Mucosa of descending colon (tissue), 3 donors: ENCODE measurements at regions not wholly inside any gene's neighbourhood (a gene's known extent, or its start where the extent isn't known, plus 50 kb on each side); places are given as distances from the start of the nearest gene placed in this dataset.

ENCODE experiments used
- ATAC-seq: fragments of 200-7000 bp; cut with Tn5 transposase; one replicate; pipeline ENCODE4 v1.9.1; 2020; ENCODE audit warnings: mild to moderate bottlenecking, moderate library complexity
- DNase-seq, 3 donors: peaks; one replicate each; pipeline ENCODE4 v3.0.0-alpha.2; 2020
- H3K36me3 ChIP-seq: fragments of 200-600 bp; one replicate; pipeline ENCODE4 v1.8.0; 2021; ENCODE audit warnings: low read depth, mild to moderate bottlenecking
- H3K4me1 ChIP-seq: fragments of 200-600 bp; one replicate; pipeline ENCODE4 v1.8.0; 2021; ENCODE audit warnings: low read depth, mild to moderate bottlenecking
- H3K4me3 ChIP-seq: fragments of 200-600 bp; one replicate; pipeline ENCODE4 v1.8.0; 2021; ENCODE audit warnings: mild to moderate bottlenecking
- H3K9me3 ChIP-seq: fragments of 200-600 bp; one replicate; pipeline ENCODE4 v1.8.0; 2021; ENCODE audit warnings: mild to moderate bottlenecking
- CTCF ChIP-seq: fragments of 200-600 bp; IDR thresholded peaks from one replicate; pipeline ENCODE4 v1.8.0; 2022; ENCODE audit warnings: antibody characterized with exemption, mild to moderate bottlenecking
- intact Hi-C, 2 donors: fragments of 100-400 bp; cut with DNase I in 1 of 2; cut with micrococcal nuclease in 1 of 2; formaldehyde crosslinking; loops; one replicate each; pipeline versions ENCODE4 v1.11.0 to v1.11.1; 2022; cut with DNase I, micrococcal nuclease
- donor health status: DM: no; HTN: no; CAD: no; lungs with moderate emphysema.
- donor health status: DM: no; HTN: no; CAD: no.
- donor health status: DM: no; HTN: yes; CAD: no.

- H3K4me1 ChIP-seq: no peaks in the 10 kb centered on the region
- no peaks in the 10 kb centered on the region for H3K9me3 ChIP-seq
- H3K4me3 ChIP-seq: no peak overlapping the region
- H3K36me3 ChIP-seq: no peaks in the 10 kb centered on the region
- DNase-seq (no peak), ATAC-seq (no peak)
- TF ChIP-seq CTCF: no peak
- intact Hi-C loops: no loop called here
Measured at GRCh38 chr5:105554568-105555169, 1992.1 kb upstream of the NUDT12 start.

- no peak overlapping the region for H3K4me3 ChIP-seq
- ATAC-seq (no peak), DNase-seq (no peak)
- H3K36me3 ChIP-seq: no peaks in the 10 kb centered on the region
- H3K4me1 ChIP-seq: no peaks in the 10 kb centered on the region
- no peaks in the 10 kb centered on the region for H3K9me3 ChIP-seq
- intact Hi-C loops: no loop called here
- no peak for TF ChIP-seq CTCF
Measured at GRCh38 chr5:105544300-105544699, 1981.7 kb upstream of the NUDT12 start.

- no peaks in the 10 kb centered on the region for H3K36me3 ChIP-seq
- no peaks in the 10 kb centered on the region for H3K4me1 ChIP-seq
- no peak for DNase-seq
- intact Hi-C loops: no loop called here
- ATAC-seq: no peak
- TF ChIP-seq CTCF: no peak
- H3K9me3 ChIP-seq: no peaks in the 10 kb centered on the region
- no peak overlapping the region for H3K4me3 ChIP-seq
Measured at GRCh38 chr5:105536675-105537074, 1974.1 kb upstream of the NUDT12 start.

GRCh38 chr5:105530716-105531261 is 1968.2 kb upstream of the NUDT12 start:
- no peaks in the 10 kb centered on the region for H3K36me3 ChIP-seq
- intact Hi-C loops: no loop called here
- no peak for ATAC-seq
- no peak overlapping the region for H3K4me3 ChIP-seq
- no peak for DNase-seq
- TF ChIP-seq CTCF: no peak
- no peaks in the 10 kb centered on the region for H3K4me1 ChIP-seq
- no peaks in the 10 kb centered on the region for H3K9me3 ChIP-seq

- Histone ChIP-seq H3K36me3 (no peaks in the 10 kb centered on the region), H3K9me3 (no peaks in the 10 kb centered on the region), H3K4me3 (no peak overlapping the region), H3K4me1 (no peaks in the 10 kb centered on the region)
- DNase-seq (no peak), ATAC-seq (no peak)
- intact Hi-C loops: no loop called here
- TF ChIP-seq CTCF: no peak
Measured at GRCh38 chr5:105529851-105530250, 1967.3 kb upstream of the NUDT12 start.

GRCh38 chr5:105508519-105508918 is 1945.9 kb upstream of the NUDT12 start:
- Histone ChIP-seq H3K4me3 (no peak overlapping the region), H3K9me3 (no peaks in the 10 kb centered on the region), H3K4me1 (no peaks in the 10 kb centered on the region), H3K36me3 (no peaks in the 10 kb centered on the region)
- ATAC-seq: no peak
- TF ChIP-seq CTCF: no peak
- DNase-seq: no peak
- intact Hi-C loops: no loop called here
